Adrenal gland (tissue), 9 donors: ENCODE measurements at regions not wholly inside any gene's neighbourhood (a gene's known extent, or its start where the extent isn't known, plus 50 kb on each side); places are given as distances from the start of the nearest gene placed in this dataset.

ENCODE experiments used
- DNase-seq, 7 donors: peaks; one replicate each; pipeline ENCODE4 v3.0.0-alpha.2; 2019 to 2020
- H3K27ac ChIP-seq, 5 donors: fragments of 200-600 bp; sonication (generic) in 4 of 5; 1 replicate in 3 of 5; 2 replicates in 2 of 5; pipeline versions ENCODE4 v1.5.1 to v1.8.0; 2016 to 2020; ENCODE audit warnings: mild to moderate bottlenecking in 1 of 5
- H3K27me3 ChIP-seq: fragments of 200-600 bp; 2 replicates; pipeline ENCODE4 v1.8.0; 2021
- H3K36me3 ChIP-seq, 2 donors: fragments of 200-600 bp; replicated peaks in 1 of 2; 1 replicate in 1 of 2; 2 replicates in 1 of 2; pipeline versions ENCODE4 v1.5.1 to v1.8.0; 2018 to 2022
- H3K4me1 ChIP-seq, 2 donors: fragments of 200-600 bp; replicated peaks in 1 of 2; 1 replicate in 1 of 2; 2 replicates in 1 of 2; pipeline versions ENCODE4 v1.5.1 to v1.8.0; 2018 to 2021
- H3K4me3 ChIP-seq, 4 donors: fragments of 200-600 bp; sonication (generic) in 3 of 4; one replicate each; pipeline ENCODE4 v1.5.1; 2016 to 2018
- H3K9me3 ChIP-seq, 3 donors: fragments of 200-600 bp; sonication (generic) in 1 of 3; replicated peaks in 1 of 3; 1 replicate in 2 of 3; 2 replicates in 1 of 3; pipeline versions ENCODE4 v1.5.1 to v1.8.0; 2016 to 2021
- CTCF ChIP-seq, 6 experiments: fragments of 450-650 bp in 4 of 6; fragments of 200-600 bp in 2 of 6; sonication (generic) in 1 of 6; IDR thresholded peaks; 1 replicate in 5 of 6; 2 replicates in 1 of 6; pipeline versions ENCODE4 v1.5.1 to v1.8.0; 2016 to 2021; ENCODE audit warnings: antibody characterized with exemption in 6 of 6, mild to moderate bottlenecking in 2 of 6, moderate library complexity in 1 of 6
- POLR2A ChIP-seq, 2 donors: fragments of 450-650 bp; IDR thresholded peaks; one replicate each; pipeline ENCODE4 v1.6.1; 2017; ENCODE audit warnings: antibody characterized with exemption in 2 of 2, mild to moderate bottlenecking in 2 of 2, moderate library complexity in 1 of 2
- WGBS, 4 donors: extraction: QIAGEN DNeasy Blood & Tissue Kit in 2 of 4; methylation state at CpG; one replicate each; pipeline versions ENCODE4 v1.1.5 to v1.1.7; 2013 to 2017; 5-methylcytosine and 5-hydroxymethylcytosine counted together
- intact Hi-C, 2 donors: fragments of 100-400 bp; cut with DNase I; formaldehyde crosslinking; loops; one replicate each; pipeline versions ENCODE4 v1.14.1 to v1.15.0; 2022 to 2023
- donor health status: healthy with polysubstance abuse.
- donor health status: Bipolar disorder and iron deficiency.
- donor health status: DM: yes; HTN: yes; CAD: no.
- donor health status: DM: no; HTN: no; CAD: no.
- donor health status: DM: no; HTN: no; CAD: no.

GRCh38 chr5:50923768-50924494, 257.5 kb downstream of the PARP8 start:
- no peak for DNase-seq
- H3K27ac ChIP-seq = no peak overlapping the region
- TF ChIP-seq CTCF (IDR thresholded peaks at IDR 0.05) (no peak), POLR2A (IDR thresholded peaks at IDR 0.05) (no peak)
- no peaks in the 10 kb centered on the region for H3K9me3 ChIP-seq
- intact Hi-C loops = no loop called here
- no peaks in the 10 kb centered on the region for H3K4me1 ChIP-seq
- 56 to 80% (median 71%) methylated on average over 11 to 18 of the region's 18 CpGs for WGBS, 4 donors
- no peak overlapping the region for H3K4me3 ChIP-seq
- no peaks in the 10 kb centered on the region for H3K36me3 ChIP-seq
- no peaks in the 10 kb centered on the region for H3K27me3 ChIP-seq

- DNase-seq = no peak
- H3K27me3 ChIP-seq = no peaks in the 10 kb centered on the region
- H3K27ac ChIP-seq = no peak overlapping the region
- no peaks in the 10 kb centered on the region for H3K36me3 ChIP-seq
- H3K4me1 ChIP-seq = no peaks in the 10 kb centered on the region
- TF ChIP-seq CTCF (IDR thresholded peaks at IDR 0.05) (no peak), POLR2A (IDR thresholded peaks at IDR 0.05) (no peak)
- no peak overlapping the region for H3K4me3 ChIP-seq
- no peaks in the 10 kb centered on the region for H3K9me3 ChIP-seq
- intact Hi-C loops = no loop called here
Measured at GRCh38 chr5:50927953-50928352, 261.5 kb downstream of the PARP8 start.

- no peak for DNase-seq
- TF ChIP-seq POLR2A (IDR thresholded peaks at IDR 0.05) (no peak), CTCF (IDR thresholded peaks at IDR 0.05) (no peak)
- Histone ChIP-seq H3K4me1 (no peaks in the 10 kb centered on the region), H3K27me3 (no peaks in the 10 kb centered on the region), H3K27ac (no peak overlapping the region), H3K36me3 (no peaks in the 10 kb centered on the region), H3K9me3 (no peaks in the 10 kb centered on the region), H3K4me3 (no peak overlapping the region)
- WGBS, 4 donors = 55 to 61% (median 59%) methylated on average over 3 of the region's 3 CpGs
- intact Hi-C loops = no loop called here
Measured at GRCh38 chr5:50929174-50929573, 262.7 kb downstream of the PARP8 start.

- no peak for DNase-seq
- intact Hi-C loops = no loop called here
- Histone ChIP-seq H3K9me3 (no peaks in the 10 kb centered on the region), H3K36me3 (no peaks in the 10 kb centered on the region), H3K4me1 (no peaks in the 10 kb centered on the region), H3K27ac (no peak overlapping the region), H3K27me3 (no peaks in the 10 kb centered on the region), H3K4me3 (no peak overlapping the region)
- no peak for TF ChIP-seq POLR2A (IDR thresholded peaks at IDR 0.05)
- no peak for TF ChIP-seq CTCF (IDR thresholded peaks at IDR 0.05)
- 44 to 61% (median 52%) methylated on average over 2 of the region's 2 CpGs for WGBS, 4 donors
Measured at GRCh38 chr5:50934343-50934742, 267.9 kb downstream of the PARP8 start.
